ENCODE measurements at regions not wholly inside any gene's neighbourhood (a gene's known extent, or its start where the extent isn't known, plus 50 kb on each side); places are given as distances from the start of the nearest gene placed in this dataset.
"Not testable (repeated sequence)": the region's sequence is repeated elsewhere in the genome, so short reads cannot be mapped to it uniquely, and the experiment has no call there.

DNA sequence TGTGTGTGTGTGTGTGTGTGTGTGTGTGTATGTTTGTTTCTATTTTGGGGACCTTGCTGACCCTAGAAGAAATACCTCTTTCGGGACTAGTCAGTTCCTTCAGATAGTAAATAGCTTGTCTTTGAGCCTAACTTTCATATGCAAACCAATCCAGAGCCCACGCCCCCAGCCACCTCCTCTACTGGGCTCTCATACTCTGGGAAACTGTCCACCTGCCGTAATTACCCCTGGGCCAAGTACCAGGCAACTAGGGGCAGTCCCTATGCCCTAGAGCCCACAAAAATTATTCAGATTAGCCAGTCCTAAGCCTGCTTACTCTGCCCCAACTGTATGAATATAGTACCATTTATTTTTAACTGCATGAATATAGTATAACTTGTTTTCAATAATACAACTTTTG is 970.4 kb downstream of the EPHA4 start:
- H3K27ac ChIP-seq = no peak overlapping the region
- H3K4me1 ChIP-seq (replicated peaks) = no peaks in the 10 kb centered on the region
- DNase-seq (ENCODE audit: low read depth in 1 of 2, low spot score in 2 of 2) = no peak
- no peaks in the 10 kb centered on the region for H3K27me3 ChIP-seq (replicated peaks)
- H3K4me3 ChIP-seq = no peak overlapping the region
- H3K36me3 ChIP-seq = no peaks in the 10 kb centered on the region
- H3K9me3 ChIP-seq (replicated peaks) = no peaks in the 10 kb centered on the region

- H3K27ac ChIP-seq; H3K4me1 ChIP-seq (replicated peaks); H3K9me3 ChIP-seq (replicated peaks); H3K4me3 ChIP-seq; H3K27me3 ChIP-seq (replicated peaks); H3K36me3 ChIP-seq; DNase-seq (ENCODE audit: low read depth in 1 of 2, low spot score in 2 of 2): not testable (repeated sequence)
Observed at GRCh38 chr2:220613004-220613403, 959.1 kb downstream of the EPHA4 start.

DNA sequence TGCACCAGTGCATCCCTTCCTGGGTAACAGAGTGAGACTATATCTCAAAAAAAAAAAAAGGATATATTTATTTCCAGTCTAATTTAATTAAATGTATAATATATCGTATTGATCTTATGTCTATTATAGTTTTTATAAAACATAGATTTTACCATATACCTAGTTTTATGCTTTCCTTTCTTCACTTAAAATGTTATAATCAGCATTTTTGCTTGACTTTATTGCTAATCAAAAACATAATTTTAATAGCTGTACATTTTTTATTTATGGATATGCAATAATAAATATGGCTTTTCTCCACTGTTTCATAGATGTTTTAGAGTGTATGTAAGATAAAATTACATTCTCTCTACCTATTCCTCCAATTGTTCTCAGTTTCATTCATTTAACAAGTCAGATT is 958.0 kb downstream of the EPHA4 start:
- Histone ChIP-seq H3K9me3 (replicated peaks) (no peaks in the 10 kb centered on the region), H3K4me1 (replicated peaks) (no peaks in the 10 kb centered on the region), H3K27ac (no peak overlapping the region), H3K4me3 (no peak overlapping the region), H3K27me3 (replicated peaks) (no peaks in the 10 kb centered on the region), H3K36me3 (no peaks in the 10 kb centered on the region)
- no peak for DNase-seq (ENCODE audit: low read depth in 1 of 2, low spot score in 2 of 2)

DNA sequence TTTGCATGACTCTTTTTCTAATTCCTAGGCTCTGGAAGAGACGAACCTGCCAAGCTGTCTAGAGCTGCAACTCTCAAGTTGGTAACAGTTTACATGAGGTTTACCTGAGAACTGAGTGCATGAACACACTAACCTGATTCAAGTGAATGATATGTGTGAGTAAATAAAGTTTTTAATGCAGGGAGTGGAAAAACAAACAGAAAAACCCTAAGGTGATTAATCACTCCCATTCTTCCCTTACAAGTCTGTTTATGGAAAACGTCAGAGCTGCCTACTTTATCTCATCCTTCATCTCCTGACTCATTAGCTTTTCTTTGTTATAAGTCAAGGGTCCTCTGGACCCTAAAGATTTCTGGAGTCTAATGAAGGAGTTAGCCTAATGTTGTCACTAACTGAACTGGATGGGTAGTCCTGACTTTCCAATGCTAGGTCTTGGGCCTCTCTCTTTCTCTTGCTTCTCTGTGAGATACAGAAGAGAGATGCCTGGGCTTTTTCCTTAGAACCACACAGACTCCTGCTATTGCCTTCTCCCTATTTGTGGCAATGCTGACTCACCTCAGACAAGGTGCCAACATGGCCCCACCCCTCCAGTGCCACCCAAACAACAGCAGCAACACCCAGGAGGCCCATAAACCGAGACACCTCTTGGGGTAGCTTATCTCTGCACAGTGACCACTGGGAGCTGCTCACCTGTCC is 952.4 kb downstream of the EPHA4 start:
- no peaks in the 10 kb centered on the region for H3K27me3 ChIP-seq (replicated peaks)
- no peak overlapping the region for H3K4me3 ChIP-seq
- H3K36me3 ChIP-seq = no peaks in the 10 kb centered on the region
- H3K27ac ChIP-seq = no peak overlapping the region
- peak in 1 of 2 experiments; percentile 24 for DNase-seq (ENCODE audit: low read depth in 1 of 2, low spot score in 2 of 2)
- H3K9me3 ChIP-seq (replicated peaks) = no peaks in the 10 kb centered on the region
- 0 out of 2 replicates have a peak, but pooled peaks cover 4% of the 10 kb centered on the region for H3K4me1 ChIP-seq (replicated peaks)

DNA sequence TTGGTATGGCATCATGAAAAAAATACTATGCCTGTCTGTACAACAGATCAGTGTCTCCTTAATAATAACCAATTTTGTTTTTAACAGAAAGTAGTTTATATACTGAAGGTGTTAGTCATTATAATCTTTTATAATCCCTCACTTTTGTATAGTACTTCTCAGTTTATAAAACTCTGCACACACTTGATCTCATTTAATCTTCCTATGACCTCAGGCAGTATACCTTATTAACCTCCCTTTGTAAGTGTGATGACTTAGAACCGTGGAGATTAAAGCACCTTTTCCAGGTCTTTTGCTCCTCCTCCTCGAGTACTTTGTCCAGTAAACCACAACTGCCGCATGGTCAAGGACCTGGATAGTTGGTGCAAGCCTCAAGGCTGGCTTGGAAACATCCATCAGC is 945.5 kb downstream of the EPHA4 start:
- no peak overlapping the region for H3K27ac ChIP-seq
- H3K4me3 ChIP-seq = no peak overlapping the region
- no peaks in the 10 kb centered on the region for H3K9me3 ChIP-seq (replicated peaks)
- no peak for DNase-seq (ENCODE audit: low read depth in 1 of 2, low spot score in 2 of 2)
- no peaks in the 10 kb centered on the region for H3K27me3 ChIP-seq (replicated peaks)
- no peaks in the 10 kb centered on the region for H3K4me1 ChIP-seq (replicated peaks)
- no peaks in the 10 kb centered on the region for H3K36me3 ChIP-seq

- Histone ChIP-seq H3K36me3 (no peaks in the 10 kb centered on the region), H3K27ac (no peak overlapping the region), H3K9me3 (replicated peaks) (no peaks in the 10 kb centered on the region), H3K4me3 (no peak overlapping the region), H3K4me1 (replicated peaks) (no peaks in the 10 kb centered on the region), H3K27me3 (replicated peaks) (no peaks in the 10 kb centered on the region)
- DNase-seq (ENCODE audit: low read depth in 1 of 2, low spot score in 2 of 2) = no peak
Observed at GRCh38 chr2:220628252-220628651, 943.9 kb downstream of the EPHA4 start.

- no peak for DNase-seq (ENCODE audit: low read depth in 1 of 2, low spot score in 2 of 2)
- no peak overlapping the region for H3K27ac ChIP-seq
- H3K9me3 ChIP-seq (replicated peaks) = peaks cover 3% of the 10 kb centered on the region; the same call in 1 of the 2 replicates
- H3K4me3 ChIP-seq = no peak overlapping the region
- no peaks in the 10 kb centered on the region for H3K4me1 ChIP-seq (replicated peaks)
- H3K36me3 ChIP-seq = no peaks in the 10 kb centered on the region
- H3K27me3 ChIP-seq (replicated peaks) = no peaks in the 10 kb centered on the region
Observed at GRCh38 chr2:220641137-220641536, 931.0 kb downstream of the EPHA4 start.

- H3K4me1 ChIP-seq (replicated peaks) = no peaks in the 10 kb centered on the region
- no peaks in the 10 kb centered on the region for H3K27me3 ChIP-seq (replicated peaks)
- H3K36me3 ChIP-seq = no peaks in the 10 kb centered on the region
- no peaks in the 10 kb centered on the region for H3K9me3 ChIP-seq (replicated peaks)
- H3K27ac ChIP-seq = no peak overlapping the region
- DNase-seq (ENCODE audit: low read depth in 1 of 2, low spot score in 2 of 2) = no peak
- H3K4me3 ChIP-seq = no peak overlapping the region
Observed at GRCh38 chr2:220646424-220646823, 925.7 kb downstream of the EPHA4 start.

GRCh38 chr2:220648628-220649027 is 923.5 kb downstream of the EPHA4 start:
- H3K27ac ChIP-seq = no peak overlapping the region
- H3K4me3 ChIP-seq = no peak overlapping the region
- H3K9me3 ChIP-seq (replicated peaks) = no peaks in the 10 kb centered on the region; the same call in 1 of the 2 replicates
- no peaks in the 10 kb centered on the region for H3K4me1 ChIP-seq (replicated peaks)
- H3K27me3 ChIP-seq (replicated peaks) = no peaks in the 10 kb centered on the region
- no peak for DNase-seq (ENCODE audit: low read depth in 1 of 2, low spot score in 2 of 2)
- H3K36me3 ChIP-seq = no peaks in the 10 kb centered on the region

- DNase-seq (ENCODE audit: low read depth in 1 of 2, low spot score in 2 of 2) = no peak
- H3K9me3 ChIP-seq (replicated peaks) = no peaks in the 10 kb centered on the region; the same call in 1 of the 2 replicates
- no peaks in the 10 kb centered on the region for H3K4me1 ChIP-seq (replicated peaks)
- H3K27me3 ChIP-seq (replicated peaks) = no peaks in the 10 kb centered on the region
- no peak overlapping the region for H3K27ac ChIP-seq
- no peak overlapping the region for H3K4me3 ChIP-seq
- no peaks in the 10 kb centered on the region for H3K36me3 ChIP-seq
Observed at GRCh38 chr2:220653776-220654175, 918.3 kb downstream of the EPHA4 start.

GRCh38 chr2:220654322-220654721 is 917.8 kb downstream of the EPHA4 start:
- Histone ChIP-seq H3K4me3 (no peak overlapping the region), H3K4me1 (replicated peaks) (no peaks in the 10 kb centered on the region), H3K27ac (no peak overlapping the region), H3K36me3 (no peaks in the 10 kb centered on the region), H3K27me3 (replicated peaks) (no peaks in the 10 kb centered on the region), H3K9me3 (replicated peaks) (no peaks in the 10 kb centered on the region; the same call in 1 of the 2 replicates)
- no peak for DNase-seq (ENCODE audit: low read depth in 1 of 2, low spot score in 2 of 2)

GRCh38 chr2:220660277-220661145 is 911.6 kb downstream of the EPHA4 start:
- Histone ChIP-seq H3K9me3 (replicated peaks) (no peaks in the 10 kb centered on the region), H3K27ac (no peak overlapping the region), H3K4me1 (replicated peaks) (no peaks in the 10 kb centered on the region), H3K4me3 (no peak overlapping the region), H3K27me3 (replicated peaks) (no peaks in the 10 kb centered on the region), H3K36me3 (no peaks in the 10 kb centered on the region)
- DNase-seq (ENCODE audit: low read depth in 1 of 2, low spot score in 2 of 2) = no peak

DNA sequence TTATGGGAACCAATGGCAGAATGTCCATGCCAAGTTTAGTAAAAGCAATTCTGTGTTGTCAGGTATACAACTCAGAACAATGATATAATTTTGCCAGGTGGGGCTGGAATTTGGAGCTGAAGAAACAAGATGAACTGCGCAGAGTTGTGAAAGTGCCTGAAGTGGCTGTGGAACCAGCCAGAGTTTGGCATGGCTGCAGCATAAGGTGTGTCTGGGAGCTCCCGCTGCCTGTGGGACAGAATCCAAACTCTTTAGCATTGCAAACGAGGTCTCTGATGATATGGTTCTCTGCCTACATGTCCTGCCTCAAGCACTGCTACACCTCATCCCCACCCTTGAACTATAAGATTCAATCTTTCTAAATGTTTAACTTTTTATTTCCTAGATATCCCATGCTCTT is 909.7 kb downstream of the EPHA4 start:
- no peaks in the 10 kb centered on the region for H3K27me3 ChIP-seq (replicated peaks)
- no peak overlapping the region for H3K4me3 ChIP-seq
- no peak overlapping the region for H3K27ac ChIP-seq
- H3K36me3 ChIP-seq = no peaks in the 10 kb centered on the region
- DNase-seq (ENCODE audit: low read depth in 1 of 2, low spot score in 2 of 2) = no peak
- no peaks in the 10 kb centered on the region for H3K9me3 ChIP-seq (replicated peaks)
- no peaks in the 10 kb centered on the region for H3K4me1 ChIP-seq (replicated peaks)

- H3K4me1 ChIP-seq (replicated peaks) = no peaks in the 10 kb centered on the region
- no peak for DNase-seq (ENCODE audit: low read depth in 1 of 2, low spot score in 2 of 2)
- H3K27ac ChIP-seq = no peak overlapping the region
- H3K4me3 ChIP-seq = no peak overlapping the region
- no peaks in the 10 kb centered on the region for H3K9me3 ChIP-seq (replicated peaks)
- H3K36me3 ChIP-seq = no peaks in the 10 kb centered on the region
- no peaks in the 10 kb centered on the region for H3K27me3 ChIP-seq (replicated peaks)
Observed at GRCh38 chr2:220663065-220663464, 909.0 kb downstream of the EPHA4 start.
